Neural cell (in vitro differentiated cells): ENCODE measurements at regions not wholly inside any gene's neighbourhood (a gene's known extent, or its start where the extent isn't known, plus 50 kb on each side); places are given as distances from the start of the nearest gene placed in this dataset.

ENCODE experiments used
- H2AFZ ChIP-seq: fragments of 200-600, 300-800 bp; sonication (generic), shearing (Covaris generic); 2 replicates; pipeline ENCODE4 v1.6.0; 2014; ENCODE audit warnings: low read depth, mild to moderate bottlenecking, antibody characterized with exemption, low read length, moderate library complexity
- H3F3A ChIP-seq: fragments of 200-600 bp; shearing (Covaris generic); 2 replicates; pipeline ENCODE4 v1.6.1; 2016; ENCODE audit warnings: mild to moderate bottlenecking, moderate library complexity, mixed read lengths, antibody characterized with exemption, low read length; ENCODE audit not compliant: insufficient read depth, poor library complexity, severe bottlenecking
- H3K27ac ChIP-seq: fragments of 200-600, 300-800 bp; sonication (generic), shearing (Covaris generic); 2 replicates; pipeline ENCODE4 v1.5.1; 2014; ENCODE audit warnings: mild to moderate bottlenecking, low read length, moderate library complexity
- H3K27me3 ChIP-seq: fragments of 300-800, 200-600 bp; sonication (generic), shearing (Covaris generic); 2 replicates; pipeline ENCODE4 v1.6.0; 2014; ENCODE audit warnings: mild to moderate bottlenecking, low read depth, low read length, moderate library complexity; ENCODE audit not compliant: insufficient read depth
- H3K36me3 ChIP-seq: fragments of 300-800, 200-600 bp; sonication (generic), shearing (Covaris generic); 2 replicates; pipeline ENCODE4 v1.5.1; 2014; ENCODE audit warnings: mild to moderate bottlenecking, antibody characterized with exemption, low read length, moderate library complexity; ENCODE audit not compliant: insufficient read depth
- H3K4me2 ChIP-seq: fragments of 300-800, 200-600 bp; sonication (generic), shearing (Covaris generic); 2 replicates; pipeline ENCODE4 v1.6.0; 2014; ENCODE audit warnings: mild to moderate bottlenecking, low read length
- H3K4me3 ChIP-seq: fragments of 300-800, 200-600 bp; sonication (generic), shearing (Covaris generic); 2 replicates; pipeline ENCODE4 v1.5.1; 2014; ENCODE audit warnings: mild to moderate bottlenecking, low read length, moderate library complexity
- H3K79me2 ChIP-seq: fragments of 200-600 bp; shearing (Covaris generic); replicated peaks from 2 replicates; pipeline ENCODE4 v1.6.0; 2014; ENCODE audit warnings: mild to moderate bottlenecking, low read length, moderate library complexity; ENCODE audit not compliant: insufficient read depth
- H3K9ac ChIP-seq: fragments of 300-800, 200-600 bp; sonication (generic), shearing (Covaris generic); 2 replicates; pipeline ENCODE4 v1.6.1; 2016; ENCODE audit warnings: mild to moderate bottlenecking, low read length, mixed read lengths
- H3K9me2 ChIP-seq: fragments of 200-600 bp; shearing (Covaris generic); 2 replicates; pipeline ENCODE4 v1.6.1; 2016; ENCODE audit warnings: mild to moderate bottlenecking, low read length, mixed read lengths; ENCODE audit not compliant: insufficient read depth
- H3K9me3 ChIP-seq: fragments of 200-600, 300-800 bp; sonication (generic), shearing (Covaris generic); 2 replicates; pipeline ENCODE4 v1.6.1; 2016; ENCODE audit warnings: mild to moderate bottlenecking, mixed run types, low read length, moderate library complexity, mixed read lengths
- H4K20me1 ChIP-seq: fragments of 200-600 bp; shearing (Covaris generic); 2 replicates; pipeline ENCODE4 v1.6.1; 2016; ENCODE audit warnings: mild to moderate bottlenecking, mixed run types; ENCODE audit not compliant: insufficient read depth
- EP300 ChIP-seq: fragments of 450-650 bp; conservative IDR thresholded peaks from 2 replicates; pipeline ENCODE4 v1.6.1; 2014; ENCODE audit warnings: antibody characterized with exemption, mild to moderate bottlenecking, moderate library complexity; ENCODE audit not compliant: poor library complexity, severe bottlenecking
- EZH2 ChIP-seq: fragments of 200-600, 300-800 bp; shearing (Covaris generic), sonication (generic); IDR thresholded peaks from 2 replicates; pipeline ENCODE4 v1.6.1; 2014; ENCODE audit warnings: antibody characterized with exemption, low read length, borderline replicate concordance, mild to moderate bottlenecking; ENCODE audit not compliant: insufficient read depth, poor library complexity, severe bottlenecking
- MXI1 ChIP-seq: fragments of 450-650 bp; conservative IDR thresholded peaks from 2 replicates; pipeline ENCODE4 v1.6.1; 2014; ENCODE audit warnings: antibody characterized with exemption, mild to moderate bottlenecking; ENCODE audit not compliant: poor library complexity, severe bottlenecking
- POLR2AphosphoS5 ChIP-seq: IDR thresholded peaks from 2 replicates; pipeline ENCODE4 v1.6.1; 2012
- RAD21 ChIP-seq: fragments of 450-650 bp; conservative IDR thresholded peaks from 2 replicates; pipeline ENCODE4 v1.6.1; 2014; ENCODE audit warnings: antibody characterized with exemption, mild to moderate bottlenecking, moderate library complexity
- SMC3 ChIP-seq: fragments of 450-650 bp; conservative IDR thresholded peaks from 2 replicates; pipeline ENCODE4 v1.6.1; 2014; ENCODE audit warnings: antibody characterized with exemption, mild to moderate bottlenecking, moderate library complexity; ENCODE audit not compliant: poor library complexity
- TAF1 ChIP-seq: IDR thresholded peaks from 2 replicates; pipeline ENCODE4 v1.6.1; 2012; ENCODE audit warnings: low read depth
- TF ChIP-seq, protein P1 (sequence below): fragments of 450-650 bp; IDR thresholded peaks from 2 replicates; pipeline ENCODE4 v1.5.1; 2014; ENCODE audit warnings: antibody characterized with exemption, mild to moderate bottlenecking, moderate library complexity; ENCODE audit not compliant: poor library complexity, severe bottlenecking
- TF ChIP-seq, protein P2 (sequence below): IDR thresholded peaks from 2 replicates; pipeline ENCODE4 v1.6.1; 2012; ENCODE audit warnings: borderline replicate concordance

DNA sequence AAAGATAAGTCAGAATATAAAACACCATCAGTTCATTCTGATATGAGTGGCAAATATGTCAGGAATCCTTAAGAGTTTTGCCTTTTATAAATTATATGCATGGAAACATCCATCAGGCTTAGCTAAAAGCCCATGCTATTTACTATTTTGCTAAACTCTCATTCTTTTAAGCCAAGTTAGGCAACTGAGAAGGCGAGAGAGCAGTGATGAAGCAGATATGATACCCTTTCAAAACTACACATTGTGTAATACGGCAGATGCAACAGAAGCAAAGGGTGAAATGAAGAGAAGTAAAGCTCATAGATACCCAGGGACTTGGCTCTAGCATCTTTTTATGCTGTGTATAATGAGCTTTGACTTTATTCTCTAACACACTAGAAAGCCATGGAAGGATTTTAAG lies 95.8 kb downstream of the SLIT2 start:
- TF ChIP-seq RAD21 (no peak), EZH2 (no peak), TAF1 (no peak), EP300 (no peak), POLR2AphosphoS5 (no peak), MXI1 (no peak), SMC3 (no peak)
- TF ChIP-seq, protein P1, sequence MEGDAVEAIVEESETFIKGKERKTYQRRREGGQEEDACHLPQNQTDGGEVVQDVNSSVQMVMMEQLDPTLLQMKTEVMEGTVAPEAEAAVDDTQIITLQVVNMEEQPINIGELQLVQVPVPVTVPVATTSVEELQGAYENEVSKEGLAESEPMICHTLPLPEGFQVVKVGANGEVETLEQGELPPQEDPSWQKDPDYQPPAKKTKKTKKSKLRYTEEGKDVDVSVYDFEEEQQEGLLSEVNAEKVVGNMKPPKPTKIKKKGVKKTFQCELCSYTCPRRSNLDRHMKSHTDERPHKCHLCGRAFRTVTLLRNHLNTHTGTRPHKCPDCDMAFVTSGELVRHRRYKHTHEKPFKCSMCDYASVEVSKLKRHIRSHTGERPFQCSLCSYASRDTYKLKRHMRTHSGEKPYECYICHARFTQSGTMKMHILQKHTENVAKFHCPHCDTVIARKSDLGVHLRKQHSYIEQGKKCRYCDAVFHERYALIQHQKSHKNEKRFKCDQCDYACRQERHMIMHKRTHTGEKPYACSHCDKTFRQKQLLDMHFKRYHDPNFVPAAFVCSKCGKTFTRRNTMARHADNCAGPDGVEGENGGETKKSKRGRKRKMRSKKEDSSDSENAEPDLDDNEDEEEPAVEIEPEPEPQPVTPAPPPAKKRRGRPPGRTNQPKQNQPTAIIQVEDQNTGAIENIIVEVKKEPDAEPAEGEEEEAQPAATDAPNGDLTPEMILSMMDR, result no peak
- TF ChIP-seq, protein P2, sequence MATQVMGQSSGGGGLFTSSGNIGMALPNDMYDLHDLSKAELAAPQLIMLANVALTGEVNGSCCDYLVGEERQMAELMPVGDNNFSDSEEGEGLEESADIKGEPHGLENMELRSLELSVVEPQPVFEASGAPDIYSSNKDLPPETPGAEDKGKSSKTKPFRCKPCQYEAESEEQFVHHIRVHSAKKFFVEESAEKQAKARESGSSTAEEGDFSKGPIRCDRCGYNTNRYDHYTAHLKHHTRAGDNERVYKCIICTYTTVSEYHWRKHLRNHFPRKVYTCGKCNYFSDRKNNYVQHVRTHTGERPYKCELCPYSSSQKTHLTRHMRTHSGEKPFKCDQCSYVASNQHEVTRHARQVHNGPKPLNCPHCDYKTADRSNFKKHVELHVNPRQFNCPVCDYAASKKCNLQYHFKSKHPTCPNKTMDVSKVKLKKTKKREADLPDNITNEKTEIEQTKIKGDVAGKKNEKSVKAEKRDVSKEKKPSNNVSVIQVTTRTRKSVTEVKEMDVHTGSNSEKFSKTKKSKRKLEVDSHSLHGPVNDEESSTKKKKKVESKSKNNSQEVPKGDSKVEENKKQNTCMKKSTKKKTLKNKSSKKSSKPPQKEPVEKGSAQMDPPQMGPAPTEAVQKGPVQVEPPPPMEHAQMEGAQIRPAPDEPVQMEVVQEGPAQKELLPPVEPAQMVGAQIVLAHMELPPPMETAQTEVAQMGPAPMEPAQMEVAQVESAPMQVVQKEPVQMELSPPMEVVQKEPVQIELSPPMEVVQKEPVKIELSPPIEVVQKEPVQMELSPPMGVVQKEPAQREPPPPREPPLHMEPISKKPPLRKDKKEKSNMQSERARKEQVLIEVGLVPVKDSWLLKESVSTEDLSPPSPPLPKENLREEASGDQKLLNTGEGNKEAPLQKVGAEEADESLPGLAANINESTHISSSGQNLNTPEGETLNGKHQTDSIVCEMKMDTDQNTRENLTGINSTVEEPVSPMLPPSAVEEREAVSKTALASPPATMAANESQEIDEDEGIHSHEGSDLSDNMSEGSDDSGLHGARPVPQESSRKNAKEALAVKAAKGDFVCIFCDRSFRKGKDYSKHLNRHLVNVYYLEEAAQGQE, result no peak
- Histone ChIP-seq H3K9me2 (no peaks in the 10 kb centered on the region), H3K9me3 (no peaks in the 10 kb centered on the region), H3K36me3 (no peaks in the 10 kb centered on the region), H4K20me1 (no peaks in the 10 kb centered on the region), H3K27me3 (no peaks in the 10 kb centered on the region), H3F3A (peaks cover 2% of the 10 kb centered on the region), H3K79me2 (peaks cover 3% of the 10 kb centered on the region), H2AFZ (no peak overlapping the region), H3K27ac (no peak overlapping the region), H3K9ac (no peak overlapping the region), H3K4me2 (no peak overlapping the region), H3K4me3 (no peak overlapping the region)

DNA sequence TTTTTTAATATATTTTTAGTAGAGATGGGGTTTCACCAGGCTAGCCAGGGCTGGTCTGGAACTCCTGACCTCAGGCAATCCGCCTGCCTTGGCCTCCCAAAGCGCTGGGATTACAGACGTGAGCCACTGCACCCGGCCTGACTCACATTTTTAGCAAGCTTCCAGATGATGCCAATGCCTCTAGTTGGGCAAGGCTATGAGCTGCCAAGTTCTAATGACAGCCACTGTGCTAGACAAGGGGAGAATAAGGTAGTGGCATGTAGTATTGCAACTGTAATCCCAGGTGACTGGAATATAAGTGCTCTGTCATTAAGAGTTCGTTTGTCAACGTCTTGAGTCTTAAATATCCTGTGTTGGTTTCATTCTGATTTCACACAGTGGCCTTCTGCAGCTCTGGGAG lies 96.7 kb downstream of the SLIT2 start:
- peaks cover 3% of the 10 kb centered on the region for H3K79me2 ChIP-seq
- no peaks in the 10 kb centered on the region for H3K36me3 ChIP-seq
- no peak overlapping the region for H3K27ac ChIP-seq

More for the DNA sequence above, 96.7 kb downstream of the SLIT2 start:
- no peaks in the 10 kb centered on the region for H4K20me1 ChIP-seq
- no peak overlapping the region for H3K4me3 ChIP-seq
- H3K9me3 ChIP-seq, result no peaks in the 10 kb centered on the region
- TF ChIP-seq POLR2AphosphoS5 (no peak), SMC3 (no peak), MXI1 (no peak), EZH2 (no peak), TAF1 (no peak), EP300 (no peak), RAD21 (no peak)
- TF ChIP-seq, protein P1, result no peak
- TF ChIP-seq, protein P2, result no peak
- no peak overlapping the region for H3K4me2 ChIP-seq
- peaks cover 2% of the 10 kb centered on the region for H3F3A ChIP-seq
- no peak overlapping the region for H3K9ac ChIP-seq
- H2AFZ ChIP-seq, result no peak overlapping the region
- no peaks in the 10 kb centered on the region for H3K9me2 ChIP-seq
- H3K27me3 ChIP-seq, result no peaks in the 10 kb centered on the region
